Testis (tissue), 2 donors: ENCODE measurements at regions not wholly inside any gene's neighbourhood (a gene's known extent, or its start where the extent isn't known, plus 50 kb on each side); places are given as distances from the start of the nearest gene placed in this dataset.

Source experiments
- POLR2A ChIP-seq: fragments of 450-650 bp; IDR thresholded peaks from one replicate; pipeline ENCODE4 v1.6.1; 2017; ENCODE audit warnings: antibody characterized with exemption, mild to moderate bottlenecking, moderate library complexity
- TF ChIP-seq, protein P1 (sequence below), 3 experiments: fragments of 450-650 bp in 2 of 3; fragments of 200-600 bp in 1 of 3; sonication (generic) in 1 of 3; IDR thresholded peaks; one replicate each; pipeline ENCODE4 v1.5.1; 2016 to 2019; ENCODE audit warnings: antibody characterized with exemption in 3 of 3, mild to moderate bottlenecking in 2 of 3, moderate library complexity in 1 of 3

- TF ChIP-seq, protein P1, sequence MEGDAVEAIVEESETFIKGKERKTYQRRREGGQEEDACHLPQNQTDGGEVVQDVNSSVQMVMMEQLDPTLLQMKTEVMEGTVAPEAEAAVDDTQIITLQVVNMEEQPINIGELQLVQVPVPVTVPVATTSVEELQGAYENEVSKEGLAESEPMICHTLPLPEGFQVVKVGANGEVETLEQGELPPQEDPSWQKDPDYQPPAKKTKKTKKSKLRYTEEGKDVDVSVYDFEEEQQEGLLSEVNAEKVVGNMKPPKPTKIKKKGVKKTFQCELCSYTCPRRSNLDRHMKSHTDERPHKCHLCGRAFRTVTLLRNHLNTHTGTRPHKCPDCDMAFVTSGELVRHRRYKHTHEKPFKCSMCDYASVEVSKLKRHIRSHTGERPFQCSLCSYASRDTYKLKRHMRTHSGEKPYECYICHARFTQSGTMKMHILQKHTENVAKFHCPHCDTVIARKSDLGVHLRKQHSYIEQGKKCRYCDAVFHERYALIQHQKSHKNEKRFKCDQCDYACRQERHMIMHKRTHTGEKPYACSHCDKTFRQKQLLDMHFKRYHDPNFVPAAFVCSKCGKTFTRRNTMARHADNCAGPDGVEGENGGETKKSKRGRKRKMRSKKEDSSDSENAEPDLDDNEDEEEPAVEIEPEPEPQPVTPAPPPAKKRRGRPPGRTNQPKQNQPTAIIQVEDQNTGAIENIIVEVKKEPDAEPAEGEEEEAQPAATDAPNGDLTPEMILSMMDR (IDR thresholded peaks at IDR 0.05), result no peak
- no peak for TF ChIP-seq POLR2A
Observed at GRCh38 chr3:106825962-106826605, 551.2 kb upstream of the CCDC54 start.
